22Rv1 (cell line): ENCODE measurements at regions not wholly inside any gene's neighbourhood (a gene's known extent, or its start where the extent isn't known, plus 50 kb on each side); places are given as distances from the start of the nearest gene placed in this dataset.

ENCODE experiments used
- H3K27ac ChIP-seq: fragments of 450-650 bp; 2 replicates; pipeline ENCODE4 v1.5.1; 2017
- ZFX ChIP-seq: fragments of 450-650 bp; IDR thresholded peaks from 2 replicates; pipeline ENCODE4 v1.6.1; 2017; ENCODE audit warnings: antibody characterized with exemption, borderline replicate concordance
- TF ChIP-seq, protein P1 (sequence below): fragments of 450-650 bp; IDR thresholded peaks from 2 replicates; pipeline ENCODE4 v1.5.1; 2017; ENCODE audit warnings: mild to moderate bottlenecking

DNA sequence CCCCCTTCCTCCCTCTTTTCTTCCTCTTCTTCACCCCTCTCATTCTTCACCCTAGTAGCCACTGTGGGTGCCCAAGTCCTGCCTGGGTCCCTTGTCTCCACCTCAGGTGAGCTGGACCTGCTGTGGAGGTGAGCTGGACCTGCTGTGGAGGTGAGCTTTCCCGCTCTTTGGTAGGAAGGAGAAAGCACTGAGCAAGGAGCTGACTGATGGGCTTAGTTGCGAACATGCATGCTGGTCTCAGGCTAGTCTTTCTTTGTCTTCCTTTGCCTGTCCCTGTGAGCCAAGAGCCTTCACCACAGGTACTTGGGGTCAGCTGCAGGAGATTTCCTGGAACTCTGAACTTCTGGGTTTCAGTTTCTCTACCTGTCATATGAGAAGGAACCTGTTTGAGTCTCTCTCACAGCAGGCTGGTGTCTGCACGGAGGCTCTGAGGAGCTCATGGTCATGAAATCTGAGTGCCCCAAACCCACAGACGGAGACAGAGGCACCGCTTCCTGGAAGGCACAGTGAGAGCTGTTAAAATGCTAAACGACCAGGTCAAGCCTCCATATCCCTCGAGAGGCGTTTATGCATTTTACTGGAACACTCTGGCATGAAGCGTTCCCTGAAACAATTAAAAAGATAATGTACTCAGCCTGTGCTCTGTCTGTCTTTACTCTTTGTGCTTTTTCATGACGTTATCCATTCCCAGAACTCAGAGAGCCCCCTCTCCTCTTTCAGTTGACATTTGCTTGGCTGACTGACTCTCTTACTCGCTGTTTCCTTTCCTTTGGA lies 69.5 kb downstream of the RHOU start:
- TF ChIP-seq ZFX, result no peak
- TF ChIP-seq, protein P1, sequence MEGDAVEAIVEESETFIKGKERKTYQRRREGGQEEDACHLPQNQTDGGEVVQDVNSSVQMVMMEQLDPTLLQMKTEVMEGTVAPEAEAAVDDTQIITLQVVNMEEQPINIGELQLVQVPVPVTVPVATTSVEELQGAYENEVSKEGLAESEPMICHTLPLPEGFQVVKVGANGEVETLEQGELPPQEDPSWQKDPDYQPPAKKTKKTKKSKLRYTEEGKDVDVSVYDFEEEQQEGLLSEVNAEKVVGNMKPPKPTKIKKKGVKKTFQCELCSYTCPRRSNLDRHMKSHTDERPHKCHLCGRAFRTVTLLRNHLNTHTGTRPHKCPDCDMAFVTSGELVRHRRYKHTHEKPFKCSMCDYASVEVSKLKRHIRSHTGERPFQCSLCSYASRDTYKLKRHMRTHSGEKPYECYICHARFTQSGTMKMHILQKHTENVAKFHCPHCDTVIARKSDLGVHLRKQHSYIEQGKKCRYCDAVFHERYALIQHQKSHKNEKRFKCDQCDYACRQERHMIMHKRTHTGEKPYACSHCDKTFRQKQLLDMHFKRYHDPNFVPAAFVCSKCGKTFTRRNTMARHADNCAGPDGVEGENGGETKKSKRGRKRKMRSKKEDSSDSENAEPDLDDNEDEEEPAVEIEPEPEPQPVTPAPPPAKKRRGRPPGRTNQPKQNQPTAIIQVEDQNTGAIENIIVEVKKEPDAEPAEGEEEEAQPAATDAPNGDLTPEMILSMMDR, result no peak

DNA sequence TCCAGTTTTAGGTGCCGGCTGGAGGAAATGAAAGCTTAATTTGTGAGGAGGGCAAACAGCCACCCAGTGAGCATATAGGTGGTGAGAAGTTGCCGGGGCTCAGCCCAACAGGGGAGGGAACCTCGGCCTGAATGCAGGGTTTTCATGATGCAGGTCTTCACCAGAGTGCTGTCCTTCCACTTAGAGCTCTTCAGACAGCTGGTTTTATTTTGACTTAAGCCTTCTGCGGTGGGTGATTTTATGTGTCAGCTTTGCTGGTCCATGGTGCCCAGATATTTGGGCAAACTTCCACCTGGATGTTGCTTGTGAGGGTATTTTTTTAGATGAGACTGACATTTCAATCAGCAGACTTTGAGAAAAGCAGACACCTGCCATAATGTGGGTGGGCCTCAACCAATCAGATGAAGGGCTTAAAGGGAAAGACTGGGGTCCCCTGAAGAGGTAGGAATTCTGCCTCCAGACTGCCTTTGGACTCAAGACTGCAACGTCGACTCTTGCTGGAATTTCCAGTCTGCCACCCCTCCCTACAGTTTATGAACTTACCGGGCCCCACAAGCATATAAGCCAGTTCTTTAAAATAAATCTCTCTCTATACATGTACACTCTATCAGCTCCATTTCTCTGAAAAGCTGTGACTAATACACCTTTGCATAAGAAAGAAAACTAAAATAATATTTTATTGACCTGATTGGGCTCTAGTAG lies 72.8 kb downstream of the RHOU start:
- no peak overlapping the region for H3K27ac ChIP-seq

More for the DNA sequence above, 69.5 kb downstream of the RHOU start:
- H3K27ac ChIP-seq, result no peak overlapping the region

DNA sequence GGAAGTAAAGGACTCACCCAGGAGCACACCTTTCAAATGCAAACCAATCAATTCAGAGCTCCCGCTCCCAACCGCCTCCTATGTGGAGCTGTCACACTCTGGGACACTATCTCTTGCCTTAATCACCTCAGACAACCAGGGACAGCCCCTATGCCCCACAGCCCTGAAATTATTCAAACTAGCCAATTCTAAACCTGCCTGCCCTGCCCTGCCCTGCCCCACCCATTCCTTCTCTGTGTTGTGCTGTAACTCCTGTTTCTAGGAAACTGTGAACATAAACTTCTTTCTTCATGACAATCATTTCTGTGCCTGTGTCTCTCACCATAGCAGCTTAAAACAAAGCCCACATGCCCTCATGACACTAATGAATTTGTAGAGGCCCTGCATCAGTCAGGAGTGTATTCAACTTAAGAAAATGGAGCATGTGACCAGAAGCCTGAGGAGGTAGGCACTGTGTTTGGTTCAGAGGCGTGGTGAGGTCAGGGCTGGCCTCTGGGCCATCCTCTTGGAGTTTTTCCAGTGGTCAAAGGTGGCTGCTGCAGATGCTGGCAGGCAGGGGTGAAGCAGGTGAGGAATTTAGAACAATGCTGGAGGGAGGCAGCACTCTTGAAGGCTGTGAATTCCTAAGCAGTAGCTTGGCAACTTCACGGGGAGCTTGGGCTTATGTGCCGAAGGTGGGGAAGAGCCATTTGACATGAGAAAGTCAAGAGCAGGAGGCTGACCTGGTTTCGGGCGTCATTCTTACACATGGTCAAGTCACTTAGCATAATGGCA lies 74.5 kb downstream of the RHOU start:
- TF ChIP-seq, protein P1, result no peak
- no peak for TF ChIP-seq ZFX
- no peak overlapping the region for H3K27ac ChIP-seq

More for the DNA sequence above, 72.8 kb downstream of the RHOU start:
- TF ChIP-seq, protein P1, result no peak
- no peak for TF ChIP-seq ZFX

- TF ChIP-seq ZFX, result no peak
- TF ChIP-seq, protein P1, result no peak
Observed at GRCh38 chr1:228810395-228810758, 75.1 kb downstream of the RHOU start.

DNA sequence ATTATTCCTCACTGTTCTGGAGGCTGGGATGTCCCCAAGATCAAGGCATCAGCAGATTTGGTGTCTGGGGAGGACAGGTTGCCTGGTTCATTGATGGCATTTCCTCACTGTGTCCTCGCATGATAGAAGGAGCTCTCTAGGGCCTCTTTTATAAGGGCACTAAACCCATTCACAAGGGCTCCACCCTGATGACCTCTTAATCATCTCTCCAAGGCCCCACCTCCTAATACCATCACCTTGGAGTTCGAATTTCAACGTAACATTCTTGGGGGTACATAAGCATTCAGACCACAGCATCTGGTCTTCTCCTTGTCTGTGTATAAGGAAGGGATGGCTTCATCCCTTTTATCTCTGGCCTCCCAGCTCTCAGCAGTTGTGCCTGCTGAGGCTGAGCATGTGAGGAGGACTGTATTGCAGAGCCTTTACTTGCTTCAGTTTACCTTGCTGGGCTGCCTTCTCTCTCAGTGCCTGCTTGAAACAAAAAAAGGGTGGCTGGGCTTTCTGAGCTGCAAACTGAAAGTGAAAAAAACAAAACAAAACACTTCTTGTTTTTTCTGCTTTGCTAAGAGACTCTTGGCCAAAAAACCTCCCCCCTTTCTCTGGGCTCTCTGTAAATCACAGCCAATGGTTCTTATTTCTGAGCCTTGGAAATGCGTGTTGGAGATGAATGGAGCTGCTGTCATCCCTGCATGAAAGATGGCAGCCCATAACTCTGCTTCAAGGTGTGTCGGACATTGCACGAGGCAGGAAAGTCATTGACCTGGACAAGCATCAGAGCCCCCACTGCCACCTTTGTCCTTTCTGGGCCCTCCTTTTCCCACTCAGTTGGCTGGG lies 75.8 kb downstream of the RHOU start:
- TF ChIP-seq, protein P1, result no peak
- TF ChIP-seq ZFX, result no peak

More at GRCh38 chr1:228810395-228810758, 75.1 kb downstream of the RHOU start:
- H3K27ac ChIP-seq, result no peak overlapping the region

DNA sequence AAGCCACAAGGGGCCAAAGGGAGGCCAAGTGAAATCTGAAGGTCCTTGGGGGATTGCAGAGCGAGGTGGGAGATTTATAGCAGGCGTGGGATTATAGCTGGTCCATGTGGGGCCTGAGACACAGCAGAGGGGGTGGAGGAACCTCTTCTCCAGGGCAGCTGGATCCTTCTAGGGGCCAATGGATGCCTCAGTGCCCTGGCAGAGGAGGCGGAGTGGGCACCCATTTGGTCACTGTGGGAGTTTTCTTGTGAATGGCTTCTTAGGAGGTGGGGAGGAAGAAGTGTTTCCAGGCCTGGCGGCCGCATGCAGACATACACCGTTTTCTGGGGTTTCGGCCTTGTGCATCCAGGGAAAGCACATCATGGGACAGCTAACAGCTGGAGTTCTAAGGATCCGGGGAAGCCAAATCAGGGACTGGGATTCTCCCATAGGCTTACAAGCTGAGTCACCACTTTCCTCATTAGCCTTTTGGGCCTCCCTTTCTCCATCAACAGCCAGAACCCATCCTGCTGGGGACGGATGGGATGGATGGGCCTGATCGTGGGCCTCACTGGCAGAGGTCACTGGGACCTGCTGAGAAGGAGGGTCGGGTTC lies 76.5 kb downstream of the RHOU start:
- no peak for TF ChIP-seq ZFX
- TF ChIP-seq, protein P1, result no peak
- no peak overlapping the region for H3K27ac ChIP-seq

More for the DNA sequence above, 75.8 kb downstream of the RHOU start:
- H3K27ac ChIP-seq, result no peak overlapping the region
